WERI-Rb-1 (cell line): ENCODE measurements at regions not wholly inside any gene's neighbourhood (a gene's known extent, or its start where the extent isn't known, plus 50 kb on each side); places are given as distances from the start of the nearest gene placed in this dataset.

Experiments
- DNase-seq: peaks from one replicate; pipeline ENCODE4 v3.0.0-alpha.2; 2020
- H3K27ac ChIP-seq: fragments of 250-450 bp; sonication (Bioruptor Pico); 2 replicates; pipeline ENCODE4 v1.5.1; 2020; ENCODE audit warnings: mild to moderate bottlenecking, moderate library complexity
- H3K27me3 ChIP-seq: fragments of 250-450 bp; sonication (Bioruptor Pico); 2 replicates; pipeline ENCODE4 v1.5.1; 2021; ENCODE audit warnings: mild to moderate bottlenecking, low read depth, moderate library complexity; ENCODE audit not compliant: insufficient read depth, severe bottlenecking
- H3K36me3 ChIP-seq: fragments of 250-450 bp; sonication (Bioruptor Pico); 2 replicates; pipeline ENCODE4 v1.5.1; 2020; ENCODE audit warnings: mild to moderate bottlenecking, moderate library complexity
- H3K4me3 ChIP-seq: 2 replicates; pipeline ENCODE4 v1.5.1; 2011; ENCODE audit warnings: low read depth, mild to moderate bottlenecking, control low read depth, low read length
- H3K9me3 ChIP-seq: fragments of 250-450 bp; sonication (Bioruptor Pico); 2 replicates; pipeline ENCODE4 v1.5.1; 2021; ENCODE audit warnings: mild to moderate bottlenecking, moderate library complexity; ENCODE audit not compliant: severe bottlenecking
- TF ChIP-seq, protein P1 (sequence below): IDR thresholded peaks from 2 replicates; pipeline ENCODE4 v1.5.1; 2011; ENCODE audit warnings: low read depth, mild to moderate bottlenecking, control low read depth, inconsistent platforms, low read length

DNA sequence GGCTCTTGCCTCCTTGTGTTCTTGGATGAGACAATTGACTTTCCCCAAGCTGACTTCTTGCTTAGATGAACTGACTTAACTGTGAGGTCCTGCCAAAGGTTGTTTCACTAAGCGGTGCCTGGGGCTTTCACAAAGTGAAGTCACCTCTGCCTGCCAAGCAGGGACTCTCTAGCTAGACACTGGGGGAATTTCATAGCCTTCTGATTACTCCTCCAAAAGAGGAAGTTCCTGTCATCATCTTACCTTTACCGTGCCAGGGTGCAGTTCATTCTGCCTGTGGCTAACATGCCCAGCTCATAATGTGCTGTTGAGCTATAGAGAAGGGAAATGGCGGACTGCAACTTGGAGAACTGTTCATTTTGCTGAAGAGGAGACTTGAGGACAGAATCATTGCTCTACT lies 472.0 kb upstream of the WWC1 start:
- TF ChIP-seq, protein P1, sequence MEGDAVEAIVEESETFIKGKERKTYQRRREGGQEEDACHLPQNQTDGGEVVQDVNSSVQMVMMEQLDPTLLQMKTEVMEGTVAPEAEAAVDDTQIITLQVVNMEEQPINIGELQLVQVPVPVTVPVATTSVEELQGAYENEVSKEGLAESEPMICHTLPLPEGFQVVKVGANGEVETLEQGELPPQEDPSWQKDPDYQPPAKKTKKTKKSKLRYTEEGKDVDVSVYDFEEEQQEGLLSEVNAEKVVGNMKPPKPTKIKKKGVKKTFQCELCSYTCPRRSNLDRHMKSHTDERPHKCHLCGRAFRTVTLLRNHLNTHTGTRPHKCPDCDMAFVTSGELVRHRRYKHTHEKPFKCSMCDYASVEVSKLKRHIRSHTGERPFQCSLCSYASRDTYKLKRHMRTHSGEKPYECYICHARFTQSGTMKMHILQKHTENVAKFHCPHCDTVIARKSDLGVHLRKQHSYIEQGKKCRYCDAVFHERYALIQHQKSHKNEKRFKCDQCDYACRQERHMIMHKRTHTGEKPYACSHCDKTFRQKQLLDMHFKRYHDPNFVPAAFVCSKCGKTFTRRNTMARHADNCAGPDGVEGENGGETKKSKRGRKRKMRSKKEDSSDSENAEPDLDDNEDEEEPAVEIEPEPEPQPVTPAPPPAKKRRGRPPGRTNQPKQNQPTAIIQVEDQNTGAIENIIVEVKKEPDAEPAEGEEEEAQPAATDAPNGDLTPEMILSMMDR = no peak
- no peaks in the 10 kb centered on the region for H3K27me3 ChIP-seq
- H3K9me3 ChIP-seq = no peaks in the 10 kb centered on the region
- no peaks in the 10 kb centered on the region for H3K36me3 ChIP-seq
- H3K27ac ChIP-seq = no peak overlapping the region
- no peak overlapping the region for H3K4me3 ChIP-seq
- no peak for DNase-seq

DNA sequence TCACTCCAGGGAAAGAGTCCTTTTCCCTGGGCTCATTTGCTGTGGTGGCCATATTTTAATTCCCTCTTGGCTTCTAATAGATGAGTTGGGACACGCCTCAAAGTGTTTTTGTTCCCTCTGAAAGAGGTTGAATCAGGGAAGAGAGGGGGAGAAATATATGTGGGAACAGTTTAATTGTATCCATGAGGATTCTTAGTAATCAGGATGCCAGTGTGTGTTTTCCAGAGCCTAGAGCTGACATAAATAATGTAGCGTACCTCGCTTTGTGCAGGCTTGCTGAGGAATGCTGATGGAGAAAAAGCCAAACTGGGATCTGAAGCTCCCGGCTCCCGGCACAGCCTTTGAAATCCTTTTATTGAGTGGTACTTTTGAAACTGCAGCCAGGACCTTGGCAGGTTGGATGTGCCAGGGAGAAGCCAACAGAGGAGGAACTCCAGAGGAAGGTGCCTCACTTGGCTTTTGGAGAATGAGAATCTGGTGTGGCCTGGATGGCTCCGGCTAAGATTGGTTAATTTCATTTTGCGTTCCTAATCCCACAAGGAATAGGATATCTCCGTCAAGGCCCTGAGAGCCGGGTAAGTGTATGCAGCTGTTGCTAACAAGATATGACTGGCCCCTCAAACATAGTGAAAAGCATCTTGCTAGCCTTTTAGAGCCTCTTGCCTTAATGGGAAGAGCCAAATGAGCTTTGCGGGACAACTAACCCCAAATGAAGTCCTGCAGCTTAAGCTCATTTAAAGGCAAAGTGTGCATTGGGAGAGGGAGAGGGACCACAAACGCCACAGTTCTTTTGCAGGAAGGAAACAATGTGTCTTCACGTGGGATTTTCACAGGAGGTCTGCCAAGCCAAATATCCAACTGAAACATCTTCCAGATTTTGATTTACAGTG lies 471.1 kb upstream of the WWC1 start:
- TF ChIP-seq, protein P1 = no peak
- no peak for DNase-seq
- no peaks in the 10 kb centered on the region for H3K27me3 ChIP-seq
- H3K9me3 ChIP-seq = no peaks in the 10 kb centered on the region
- H3K36me3 ChIP-seq = no peaks in the 10 kb centered on the region
- H3K4me3 ChIP-seq = no peak overlapping the region
- no peak overlapping the region for H3K27ac ChIP-seq

DNA sequence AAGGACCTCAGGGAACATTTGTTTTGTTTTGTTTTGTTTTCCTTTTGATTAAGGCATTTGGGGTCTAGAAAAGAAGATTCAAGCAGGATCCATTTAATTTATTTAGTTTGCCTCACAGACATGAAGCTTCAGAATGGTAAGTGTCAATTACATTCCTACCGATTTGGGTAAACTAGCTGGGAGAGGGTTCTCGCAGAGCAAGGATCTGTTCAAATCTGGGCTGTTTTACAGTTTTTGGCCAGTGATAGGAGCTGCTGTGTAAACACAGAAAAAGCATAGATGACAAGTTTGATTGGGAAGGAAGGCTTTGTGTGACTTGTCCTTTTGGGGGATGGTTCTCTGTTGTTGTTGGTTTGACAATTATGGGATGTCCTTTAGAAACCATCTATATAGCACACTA lies 470.3 kb upstream of the WWC1 start:
- TF ChIP-seq, protein P1 = no peak
- H3K4me3 ChIP-seq = no peak overlapping the region
- H3K27ac ChIP-seq = no peak overlapping the region

DNA sequence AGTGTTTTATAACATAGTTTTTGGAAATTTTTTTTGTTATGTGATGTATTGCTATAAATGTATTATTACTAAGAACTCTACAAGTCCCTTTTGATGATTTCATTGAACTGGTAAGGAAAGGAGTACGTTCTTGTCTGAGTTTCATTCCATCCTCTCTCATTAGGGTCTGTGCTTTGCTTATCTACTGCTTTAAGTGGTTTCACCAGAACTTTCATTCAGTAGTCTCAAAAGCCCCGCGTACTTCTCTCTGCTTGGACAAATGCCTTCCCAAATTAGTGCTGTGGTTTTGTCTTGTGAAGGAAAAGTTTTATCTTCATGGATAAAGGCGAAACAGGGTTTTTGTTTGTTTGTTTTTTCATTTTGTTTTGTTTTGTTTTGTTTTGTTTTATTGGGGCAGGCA lies 469.8 kb upstream of the WWC1 start:
- Histone ChIP-seq H3K27ac (no peak overlapping the region), H3K27me3 (no peaks in the 10 kb centered on the region), H3K36me3 (no peaks in the 10 kb centered on the region), H3K9me3 (no peaks in the 10 kb centered on the region), H3K4me3 (no peak overlapping the region)
- DNase-seq = no peak
- TF ChIP-seq, protein P1 = no peak

More for the DNA sequence above, 470.3 kb upstream of the WWC1 start:
- no peak for DNase-seq
- Histone ChIP-seq H3K27me3 (no peaks in the 10 kb centered on the region), H3K9me3 (no peaks in the 10 kb centered on the region), H3K36me3 (no peaks in the 10 kb centered on the region)

DNA sequence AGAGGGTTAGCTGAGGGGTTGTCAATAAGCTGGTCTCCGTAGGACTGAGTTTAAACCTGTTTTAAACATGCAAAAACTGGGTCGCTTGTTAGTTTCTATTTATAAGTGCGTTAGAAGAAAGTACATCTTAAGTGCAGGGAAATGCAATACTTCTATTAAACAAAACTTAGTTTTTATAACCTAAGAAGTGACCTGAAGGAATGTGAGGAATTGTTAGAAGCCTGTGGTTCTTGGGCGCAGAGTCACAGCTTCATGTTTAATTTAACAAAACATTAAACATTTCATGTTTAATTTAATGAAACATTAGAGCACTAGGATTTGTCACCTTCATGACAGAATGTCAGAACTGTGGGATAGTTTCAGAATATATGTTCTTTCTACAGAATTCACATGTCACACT lies 469.2 kb upstream of the WWC1 start:
- Histone ChIP-seq H3K27me3 (no peaks in the 10 kb centered on the region), H3K9me3 (no peaks in the 10 kb centered on the region), H3K4me3 (no peak overlapping the region), H3K36me3 (no peaks in the 10 kb centered on the region), H3K27ac (no peak overlapping the region)
- DNase-seq = no peak
- TF ChIP-seq, protein P1 = no peak
